GM12874 (cell line): ENCODE measurements at regions not wholly inside any gene's neighbourhood (a gene's known extent, or its start where the extent isn't known, plus 50 kb on each side); places are given as distances from the start of the nearest gene placed in this dataset.

ENCODE experiments used
- TF ChIP-seq, protein P1 (sequence below): IDR thresholded peaks from 2 replicates; pipeline ENCODE4 v1.5.1; 2011; ENCODE audit warnings: low read depth, mild to moderate bottlenecking, control low read depth, low read length, moderate library complexity; ENCODE audit not compliant: insufficient read depth

- TF ChIP-seq, protein P1, sequence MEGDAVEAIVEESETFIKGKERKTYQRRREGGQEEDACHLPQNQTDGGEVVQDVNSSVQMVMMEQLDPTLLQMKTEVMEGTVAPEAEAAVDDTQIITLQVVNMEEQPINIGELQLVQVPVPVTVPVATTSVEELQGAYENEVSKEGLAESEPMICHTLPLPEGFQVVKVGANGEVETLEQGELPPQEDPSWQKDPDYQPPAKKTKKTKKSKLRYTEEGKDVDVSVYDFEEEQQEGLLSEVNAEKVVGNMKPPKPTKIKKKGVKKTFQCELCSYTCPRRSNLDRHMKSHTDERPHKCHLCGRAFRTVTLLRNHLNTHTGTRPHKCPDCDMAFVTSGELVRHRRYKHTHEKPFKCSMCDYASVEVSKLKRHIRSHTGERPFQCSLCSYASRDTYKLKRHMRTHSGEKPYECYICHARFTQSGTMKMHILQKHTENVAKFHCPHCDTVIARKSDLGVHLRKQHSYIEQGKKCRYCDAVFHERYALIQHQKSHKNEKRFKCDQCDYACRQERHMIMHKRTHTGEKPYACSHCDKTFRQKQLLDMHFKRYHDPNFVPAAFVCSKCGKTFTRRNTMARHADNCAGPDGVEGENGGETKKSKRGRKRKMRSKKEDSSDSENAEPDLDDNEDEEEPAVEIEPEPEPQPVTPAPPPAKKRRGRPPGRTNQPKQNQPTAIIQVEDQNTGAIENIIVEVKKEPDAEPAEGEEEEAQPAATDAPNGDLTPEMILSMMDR = no peak
These were observed 896.3 kb upstream of the HS3ST1 start for GRCh38 chr4:12324965-12325364.

DNA sequence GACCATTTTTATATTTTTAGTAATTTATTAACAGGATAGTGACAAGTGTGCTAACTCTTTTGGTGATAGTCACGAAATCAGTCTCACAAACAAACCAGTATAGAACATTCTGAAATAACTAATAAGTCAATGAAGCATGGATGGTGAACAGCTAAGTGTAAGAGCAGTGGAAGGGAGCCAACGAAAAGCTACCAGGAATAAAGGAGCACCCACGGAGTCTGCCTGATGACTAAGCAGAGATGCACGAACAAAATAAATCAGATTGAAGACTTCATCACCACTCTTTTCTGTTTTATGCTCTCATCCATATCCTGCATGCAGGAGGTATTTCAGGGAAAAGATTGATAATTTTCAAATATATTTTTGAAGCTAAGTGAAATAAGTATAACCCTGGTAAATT lies 891.1 kb upstream of the HS3ST1 start:
- TF ChIP-seq, protein P1 = no peak

GRCh38 chr4:12304905-12305304 lies 876.2 kb upstream of the HS3ST1 start:
- TF ChIP-seq, protein P1 = no peak

DNA sequence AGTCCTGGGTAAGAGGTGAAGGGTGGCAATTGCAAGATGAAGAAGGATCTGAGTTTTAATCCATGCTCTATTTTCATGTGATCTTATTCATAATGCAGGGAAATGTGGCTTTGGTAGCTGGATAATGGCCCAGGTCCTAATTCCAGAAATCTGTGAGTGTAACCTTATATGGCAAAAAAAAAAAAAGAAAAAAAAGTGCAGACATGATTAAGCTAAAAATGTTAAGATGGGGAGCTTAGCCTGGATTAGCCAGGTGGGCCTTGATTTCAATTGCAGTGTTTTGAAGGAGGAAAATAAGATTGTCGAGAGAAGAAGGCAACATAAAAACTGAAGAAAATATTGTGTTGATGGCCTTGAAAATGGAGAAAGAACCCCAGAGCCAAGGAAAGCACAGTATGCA lies 867.7 kb upstream of the HS3ST1 start:
- TF ChIP-seq, protein P1 = no peak

DNA sequence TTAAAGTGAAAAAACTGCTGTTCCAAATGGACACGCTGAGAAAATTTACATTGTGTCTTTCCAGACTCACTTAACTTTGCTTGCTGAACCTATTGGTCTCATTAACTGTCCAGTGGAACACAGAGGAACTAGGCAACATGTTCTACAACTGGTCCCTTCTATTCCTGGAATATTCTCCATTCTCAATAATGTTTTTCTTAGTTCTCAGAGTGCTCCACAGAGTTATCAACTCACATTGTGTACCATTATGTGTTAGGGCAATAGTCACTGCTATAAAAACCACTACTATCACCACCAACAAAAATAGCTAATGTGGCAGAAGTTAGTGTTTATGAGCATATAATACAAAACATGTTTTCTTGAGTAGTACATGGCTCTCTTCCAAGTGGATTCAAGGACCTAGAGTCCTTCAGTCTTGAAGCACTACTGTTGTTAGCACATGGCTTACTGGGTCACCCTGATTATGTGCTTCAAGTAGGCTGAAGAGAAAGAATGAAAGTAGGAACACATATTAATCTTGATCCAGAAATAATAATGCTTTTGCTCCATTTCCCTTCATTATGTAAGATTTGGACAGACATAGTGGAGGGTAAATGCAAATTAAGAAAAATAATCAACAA lies 865.3 kb upstream of the HS3ST1 start:
- TF ChIP-seq, protein P1 = no peak

GRCh38 chr4:12286351-12286750 lies 857.7 kb upstream of the HS3ST1 start:
- TF ChIP-seq, protein P1 = no peak

GRCh38 chr4:12270546-12270945 lies 841.9 kb upstream of the HS3ST1 start:
- TF ChIP-seq, protein P1 = no peak

DNA sequence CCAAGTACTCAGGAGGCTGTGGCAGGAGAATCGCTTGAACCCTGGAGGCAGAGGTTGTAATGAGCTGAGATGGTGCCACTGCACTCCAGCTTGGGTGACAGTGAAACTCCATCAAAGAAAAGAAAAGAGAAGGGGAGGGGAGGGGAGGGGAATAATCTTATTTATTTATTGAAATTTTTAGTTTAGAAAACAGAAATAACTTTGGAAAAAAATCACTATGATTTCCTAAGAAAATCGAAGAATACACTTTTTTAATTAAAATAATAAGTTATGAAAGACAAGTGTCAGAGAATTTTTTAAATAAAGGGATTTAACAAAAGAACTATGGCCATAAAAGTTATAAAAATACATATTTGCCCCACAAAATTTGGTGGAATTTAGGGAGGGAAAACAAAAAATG lies 836.9 kb upstream of the HS3ST1 start:
- TF ChIP-seq, protein P1 = no peak
